HG03571 (cell line): ENCODE measurements at regions not wholly inside any gene's neighbourhood (a gene's known extent, or its start where the extent isn't known, plus 50 kb on each side); places are given as distances from the start of the nearest gene placed in this dataset.

Source experiments
- ATAC-seq: cut with Tn5 transposase; IDR thresholded peaks from one replicate; pipeline ENCODE4 v1.9.1; 2021; ENCODE audit not compliant: unreplicated experiment

DNA sequence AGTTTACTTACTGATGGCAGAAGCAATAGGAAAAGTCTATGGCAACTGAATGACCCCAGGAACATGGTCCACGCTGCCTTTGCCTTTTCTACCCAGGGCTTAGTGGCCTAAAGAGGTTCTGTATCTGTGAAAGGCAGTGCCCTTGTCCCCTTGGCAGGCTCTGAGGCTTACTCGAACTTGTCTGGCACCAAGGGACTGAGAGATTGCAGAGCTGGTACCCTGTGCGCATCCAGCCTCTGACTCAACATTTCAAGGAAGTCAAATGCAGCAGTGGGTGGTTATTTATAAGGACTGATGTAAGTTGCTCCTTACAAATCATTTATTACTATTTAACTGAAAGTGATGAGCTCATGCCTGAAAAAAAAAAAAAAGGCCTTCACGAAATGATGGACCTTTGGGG is 299.9 kb upstream of the MYOCD start:
- ATAC-seq = no peak

DNA sequence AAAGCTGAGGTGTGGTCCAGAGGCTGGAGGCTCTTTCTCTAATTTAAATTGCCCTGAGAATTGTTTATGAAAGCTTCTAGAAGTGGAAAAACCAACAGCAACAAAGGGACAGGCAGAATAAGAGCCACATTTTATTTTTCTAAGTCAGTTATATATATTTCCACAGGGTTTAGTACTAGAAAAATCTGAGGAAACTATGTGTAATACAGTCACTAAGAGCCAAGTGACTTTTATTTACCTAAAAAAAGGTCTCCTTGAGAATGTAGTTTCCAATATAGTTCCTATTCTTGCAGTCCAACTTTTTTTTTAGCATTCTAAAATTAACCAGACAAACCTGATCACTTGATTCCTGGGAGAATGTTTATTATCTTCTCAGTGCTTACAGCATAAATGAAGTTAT is 296.6 kb upstream of the MYOCD start:
- no peak for ATAC-seq

DNA sequence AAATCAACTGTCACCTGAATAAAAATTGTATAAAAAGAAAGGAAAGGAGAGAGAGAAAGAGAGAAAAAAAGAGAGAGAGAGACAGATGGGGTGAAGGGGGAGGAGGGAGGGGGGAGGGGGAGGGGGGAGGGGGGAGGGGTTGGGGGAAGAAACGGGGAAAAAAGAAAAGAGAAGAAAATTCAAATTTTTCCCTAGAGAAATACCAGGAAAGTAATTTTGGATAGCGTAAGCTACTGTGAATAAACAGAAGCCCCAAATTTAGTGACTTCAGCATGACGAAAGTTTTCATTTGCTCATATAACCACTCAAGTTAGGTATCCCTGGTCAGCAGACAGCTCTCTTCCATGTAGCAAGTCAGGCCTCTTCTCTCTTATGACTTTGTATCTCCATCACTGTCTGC is 289.4 kb upstream of the MYOCD start:
- ATAC-seq = no peak

DNA sequence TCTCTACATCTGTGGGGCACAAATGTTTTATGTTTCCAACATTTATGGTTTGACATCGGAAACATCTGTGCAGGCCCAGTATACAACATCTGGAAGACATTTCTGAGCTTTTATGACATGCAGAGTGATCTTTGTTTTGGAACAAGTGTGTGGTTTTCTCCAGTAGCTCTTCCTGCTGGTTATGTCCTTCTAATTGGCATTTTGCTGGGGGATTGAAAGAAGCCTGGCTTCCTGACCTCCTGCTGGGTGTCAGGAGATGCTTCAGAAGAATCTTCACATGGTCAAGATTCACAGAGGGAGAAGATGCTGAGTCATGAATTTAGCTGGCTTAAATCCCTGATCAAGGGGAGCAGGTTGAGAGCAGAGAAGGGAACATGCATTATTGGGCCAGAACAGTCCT is 279.5 kb upstream of the MYOCD start:
- ATAC-seq = no peak

DNA sequence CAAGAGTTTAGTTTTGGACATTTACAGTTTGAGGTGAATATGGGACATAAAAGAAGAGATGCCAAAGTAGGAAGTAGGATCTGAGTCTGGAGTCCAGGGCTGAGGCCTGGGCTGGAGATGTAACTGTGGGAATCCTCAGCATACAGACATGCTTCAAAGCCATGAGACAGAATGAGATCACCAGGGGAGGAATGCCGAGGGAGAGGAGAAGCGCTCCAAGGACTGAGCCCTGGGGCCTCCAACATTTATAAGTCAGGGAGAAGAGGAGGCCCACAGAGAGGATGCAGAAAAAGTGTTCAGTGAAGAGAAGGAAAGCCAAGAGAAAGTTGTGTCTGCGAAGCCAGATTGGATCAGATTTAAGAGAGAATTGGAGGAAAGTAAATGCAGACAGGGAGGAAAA is 277.5 kb upstream of the MYOCD start:
- ATAC-seq = no peak

DNA sequence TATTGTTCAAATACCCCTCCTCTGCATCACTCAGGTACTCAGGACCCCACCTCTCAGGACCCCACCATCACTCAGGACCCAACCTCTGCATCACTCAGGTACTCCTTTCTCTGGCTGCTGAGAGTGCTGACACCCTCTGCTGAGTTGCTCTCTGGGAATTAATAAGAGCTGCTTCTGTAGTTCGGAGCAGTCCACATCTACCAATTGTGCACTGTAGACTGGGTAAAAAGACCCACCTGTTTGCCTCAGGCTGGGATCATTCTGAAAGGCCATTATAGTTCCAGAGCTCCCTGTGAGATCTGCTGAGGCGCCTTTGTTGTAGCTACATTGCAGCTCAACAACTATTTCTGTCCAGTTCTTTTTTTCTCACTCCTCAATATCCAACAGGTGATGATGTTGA is 276.3 kb upstream of the MYOCD start:
- no peak for ATAC-seq

DNA sequence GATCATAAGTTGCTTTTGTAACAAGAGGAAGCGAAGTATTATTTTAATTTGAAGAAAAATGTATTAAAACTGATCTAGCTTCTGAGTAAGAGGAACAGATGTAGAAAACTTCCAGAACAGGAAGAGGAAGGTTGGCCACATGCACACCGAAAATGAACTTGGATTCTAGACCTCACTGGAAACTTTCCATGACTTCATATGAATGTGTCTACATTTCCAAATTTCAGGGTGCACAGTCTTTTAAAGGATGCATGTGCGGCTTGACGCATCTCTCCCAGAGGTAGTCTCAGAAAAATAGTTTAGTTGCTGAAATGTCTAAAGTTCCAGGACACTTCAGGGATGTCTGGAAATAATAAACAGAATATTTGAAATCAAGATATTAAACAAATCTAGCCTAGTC is 275.1 kb upstream of the MYOCD start:
- no peak for ATAC-seq

DNA sequence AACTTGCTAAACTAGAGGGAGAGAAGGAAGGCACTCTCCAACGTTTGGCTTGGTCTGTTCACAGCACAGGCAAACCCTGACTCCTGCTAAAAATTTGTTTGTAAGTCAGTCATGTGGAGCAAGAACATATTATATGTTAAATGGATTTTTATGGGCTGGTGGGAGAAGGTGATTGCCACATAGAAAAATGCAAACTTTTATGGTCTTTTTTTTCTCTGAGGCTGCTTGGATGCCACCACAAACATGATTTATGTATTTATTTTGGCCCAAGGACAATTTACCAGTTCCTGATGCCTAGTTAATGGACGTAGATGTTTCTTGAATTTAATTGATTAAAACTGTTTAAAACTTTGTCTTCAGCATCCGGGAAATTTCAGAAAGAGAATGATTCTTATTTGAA is 274.2 kb upstream of the MYOCD start:
- no peak for ATAC-seq

DNA sequence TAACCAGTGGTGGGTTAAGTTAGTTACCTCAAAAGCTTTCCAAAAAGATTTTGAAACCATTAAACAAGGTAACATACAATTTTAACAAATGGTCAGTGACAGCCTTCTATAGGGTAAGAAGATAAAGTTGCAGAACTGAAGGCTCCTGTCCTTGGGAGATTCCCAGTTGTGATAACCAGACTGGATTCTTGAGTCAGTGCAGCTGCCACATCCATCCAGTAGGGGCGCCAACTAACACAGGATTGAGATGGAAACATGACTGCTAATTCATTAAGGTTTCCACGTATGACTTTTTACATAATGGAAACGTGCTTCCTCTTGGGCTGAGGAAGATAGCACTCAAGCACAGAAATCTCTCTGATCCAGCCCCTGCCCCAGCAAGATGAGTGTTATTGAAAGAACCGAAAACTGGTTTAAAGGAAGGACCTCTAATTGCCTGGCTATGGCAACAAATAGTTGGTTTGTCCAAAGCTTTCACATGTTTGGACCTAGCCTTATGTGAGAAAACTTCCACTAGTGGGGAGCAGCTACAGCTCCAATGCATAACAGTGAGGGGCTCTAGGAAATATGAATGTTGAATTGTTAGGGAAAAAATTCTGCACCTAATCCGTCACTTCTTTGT is 269.8 kb upstream of the MYOCD start:
- ATAC-seq = no peak

DNA sequence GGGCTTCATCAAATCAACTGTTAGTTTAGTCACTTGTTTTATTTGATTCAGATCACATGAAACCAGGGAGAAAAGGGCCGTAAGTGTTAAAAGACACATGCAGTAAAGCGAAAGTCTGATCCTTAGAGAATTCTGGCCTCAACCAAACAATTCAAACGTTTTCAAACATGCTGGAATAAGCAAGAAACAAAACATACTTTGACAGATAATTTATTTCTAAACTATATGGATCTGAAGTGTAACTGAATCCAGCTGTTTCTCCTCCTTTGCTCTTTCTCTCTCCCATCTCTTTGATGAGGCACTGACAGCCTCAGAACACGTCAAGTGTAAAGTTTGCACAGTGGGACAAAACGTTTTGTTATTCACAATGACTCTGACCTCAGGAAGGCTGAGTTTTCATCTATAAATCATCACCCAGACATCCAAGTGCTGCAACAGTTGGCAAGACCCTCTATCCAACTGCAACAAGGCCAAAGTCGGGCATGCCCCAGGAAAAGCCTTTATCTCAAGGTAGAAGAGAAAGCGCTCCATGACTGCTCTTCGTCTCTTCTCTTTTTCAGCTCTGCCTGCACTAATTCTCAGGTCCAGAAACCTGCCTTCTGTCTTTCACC is 267.1 kb upstream of the MYOCD start:
- ATAC-seq = no peak

DNA sequence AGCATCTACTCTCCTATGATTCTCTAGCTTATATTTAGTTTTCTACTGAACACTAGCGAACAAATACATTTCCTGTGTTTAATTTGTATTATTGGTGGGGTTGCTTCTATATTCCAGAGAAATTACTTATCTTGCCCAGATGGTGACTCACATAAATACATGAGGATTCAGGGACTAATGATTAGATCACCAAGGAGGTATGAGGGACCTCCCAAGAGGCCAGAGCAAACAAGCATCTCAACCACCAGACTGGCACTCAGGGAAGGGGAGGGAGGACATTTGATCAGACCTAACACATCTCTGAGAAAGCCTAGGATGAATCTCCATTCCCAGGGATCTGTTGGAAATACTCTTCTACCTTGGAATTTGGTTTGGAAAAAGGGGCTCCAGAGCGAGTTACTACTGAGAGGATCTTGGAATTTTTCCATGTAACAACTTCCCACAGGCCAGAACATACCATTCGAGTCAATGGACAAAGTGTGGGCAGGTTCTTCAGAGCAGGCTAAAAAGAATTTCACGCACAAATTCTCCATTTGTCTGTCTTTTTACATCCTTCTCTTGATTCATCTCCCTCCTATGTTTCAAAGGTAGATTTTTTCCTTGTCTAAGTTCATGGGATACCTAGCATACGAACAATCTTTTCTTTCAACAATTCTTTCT is 262.6 kb upstream of the MYOCD start:
- ATAC-seq = no peak

DNA sequence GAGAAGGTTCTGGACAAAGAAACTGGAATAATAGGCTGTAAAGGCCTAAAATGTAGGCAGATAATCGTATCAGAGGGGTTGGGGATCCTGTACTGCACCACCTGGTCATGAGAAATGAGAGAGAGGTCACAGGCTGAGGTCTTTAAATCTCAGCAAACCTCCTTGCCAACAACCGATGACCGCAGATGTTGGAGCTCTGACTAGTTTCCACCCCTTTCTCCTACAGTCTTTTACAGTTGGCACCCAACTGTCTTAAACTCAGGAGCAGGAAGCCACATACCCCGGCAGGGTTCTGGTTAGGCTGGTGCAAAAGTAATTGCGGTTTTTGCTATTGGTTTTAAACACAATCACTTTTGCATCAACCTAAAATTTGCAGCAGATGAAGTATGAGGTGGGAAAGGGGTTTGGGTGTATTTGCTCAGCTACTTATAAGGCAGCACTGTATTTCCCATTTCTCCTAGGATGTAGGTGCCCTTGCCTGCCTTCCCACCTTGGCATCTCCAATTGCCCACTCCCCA is 261.8 kb upstream of the MYOCD start:
- ATAC-seq = no peak

DNA sequence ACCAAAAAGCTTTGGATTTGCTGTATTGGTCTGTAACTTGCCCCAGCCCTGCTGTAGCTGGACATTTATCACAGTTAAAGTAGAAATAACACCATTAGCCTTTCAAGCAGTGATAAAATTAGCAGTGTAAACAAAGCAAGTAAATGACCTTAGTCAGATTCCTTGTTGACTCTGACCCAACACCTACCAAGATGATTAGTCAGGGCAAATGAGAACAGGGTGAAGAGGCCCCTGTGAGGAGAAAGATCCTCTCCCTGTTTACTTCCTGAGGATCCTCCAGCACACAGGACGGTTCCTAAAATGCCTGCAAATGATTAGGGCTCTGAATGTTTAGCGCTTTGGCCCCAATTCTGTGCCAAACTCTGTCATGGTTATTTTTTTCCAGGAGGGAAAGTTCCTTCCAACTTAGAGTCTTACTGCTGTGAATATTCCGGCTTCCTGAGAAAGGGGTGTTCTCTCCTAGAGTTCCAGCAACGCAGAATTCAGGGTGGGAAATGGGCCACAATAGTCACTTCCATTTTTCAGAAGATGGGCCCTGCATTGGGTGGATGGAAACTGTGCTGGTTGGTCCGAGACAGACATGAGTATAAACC is 259.0 kb upstream of the MYOCD start:
- no peak for ATAC-seq

DNA sequence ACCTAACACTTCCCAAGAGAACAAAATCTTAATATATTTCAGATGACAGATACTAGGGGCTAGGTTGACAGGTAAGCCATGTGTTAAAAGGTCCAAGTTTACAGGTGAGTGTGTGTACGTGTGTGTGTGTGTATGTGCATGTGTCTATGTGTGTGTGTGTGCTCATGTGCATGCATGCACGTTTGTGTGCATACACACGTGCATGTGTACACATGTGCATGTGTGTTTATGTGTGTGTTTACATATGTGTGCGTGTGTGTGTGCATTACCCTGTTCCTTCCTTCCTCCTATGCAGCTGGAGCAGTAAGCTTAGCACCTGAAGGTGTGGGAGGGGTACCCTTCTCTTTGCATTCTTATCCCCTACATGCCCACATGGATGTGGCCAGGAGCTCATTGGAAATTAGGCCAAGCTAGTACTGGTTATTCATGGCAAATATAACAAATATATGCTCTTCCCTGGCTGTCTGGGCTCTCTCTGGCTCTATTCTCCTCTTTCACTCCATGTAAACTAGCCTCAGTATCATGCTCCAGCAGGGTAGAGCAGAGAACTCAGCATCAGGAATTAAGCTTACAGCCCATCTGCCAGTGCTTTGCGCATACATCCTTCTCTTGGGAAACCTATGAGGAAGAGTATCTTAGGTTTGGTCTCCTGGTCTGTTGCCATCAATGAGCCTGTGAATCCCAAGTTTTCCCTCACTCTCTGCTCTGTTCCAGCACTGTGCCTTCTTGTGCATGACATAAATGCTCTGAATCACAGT is 258.0 kb upstream of the MYOCD start:
- no peak for ATAC-seq

DNA sequence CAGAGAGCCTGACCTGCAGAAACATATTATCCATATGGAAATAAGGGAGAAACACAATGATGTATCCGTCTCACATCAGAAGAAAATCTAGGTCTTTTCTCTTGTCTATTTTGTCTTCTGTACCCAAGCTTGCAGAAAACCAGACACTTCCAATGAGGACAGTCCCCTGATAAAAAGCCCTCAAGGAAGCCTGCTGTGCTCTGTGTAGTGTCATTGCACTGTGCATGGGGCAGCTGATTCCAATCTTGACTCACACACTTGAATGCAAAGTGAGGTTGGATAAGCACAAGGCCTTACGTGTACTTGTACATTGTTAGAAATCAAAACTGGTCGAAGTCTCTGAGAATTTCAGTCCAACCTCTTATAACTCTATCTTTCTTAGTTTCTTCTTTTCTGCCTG is 256.6 kb upstream of the MYOCD start:
- no peak for ATAC-seq

DNA sequence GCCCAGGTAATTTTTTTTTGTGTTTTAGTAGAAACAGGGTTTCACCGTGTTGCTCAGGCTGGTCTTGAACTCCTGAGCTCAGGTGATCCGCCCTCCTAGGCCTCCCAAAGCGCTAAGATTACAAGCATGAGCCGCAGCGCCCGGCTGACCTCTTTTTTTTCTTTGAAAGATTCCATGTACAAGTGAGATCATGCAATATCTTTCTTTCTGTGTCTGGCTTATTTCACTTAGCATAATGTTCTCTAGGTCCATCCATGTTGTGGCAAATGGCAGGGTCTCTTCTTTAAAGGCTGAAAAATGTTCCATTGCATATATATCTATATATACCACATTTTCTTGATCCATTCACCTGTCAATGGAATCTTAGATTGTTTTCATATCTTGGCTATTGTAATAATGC is 255.0 kb upstream of the MYOCD start:
- ATAC-seq = no peak

DNA sequence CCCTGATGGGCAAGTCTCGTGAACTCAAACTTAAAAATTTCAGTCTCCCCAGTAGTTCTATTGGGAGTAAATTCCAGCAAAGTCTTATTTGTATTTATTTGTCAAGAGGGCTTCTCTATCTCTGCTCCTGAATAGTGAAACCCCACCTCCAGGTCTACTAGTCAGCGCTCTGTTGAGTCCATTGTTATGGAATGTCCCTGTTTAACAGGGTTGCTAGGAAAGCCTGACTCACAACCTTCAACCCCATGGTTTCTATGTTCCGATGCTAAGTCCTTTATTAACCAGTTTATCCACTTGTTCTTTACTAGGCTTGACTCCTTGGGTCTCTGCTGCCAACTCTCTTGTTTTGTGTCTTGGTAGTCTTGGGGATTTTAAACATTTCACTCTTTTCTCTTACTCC is 250.7 kb upstream of the MYOCD start:
- no peak for ATAC-seq

DNA sequence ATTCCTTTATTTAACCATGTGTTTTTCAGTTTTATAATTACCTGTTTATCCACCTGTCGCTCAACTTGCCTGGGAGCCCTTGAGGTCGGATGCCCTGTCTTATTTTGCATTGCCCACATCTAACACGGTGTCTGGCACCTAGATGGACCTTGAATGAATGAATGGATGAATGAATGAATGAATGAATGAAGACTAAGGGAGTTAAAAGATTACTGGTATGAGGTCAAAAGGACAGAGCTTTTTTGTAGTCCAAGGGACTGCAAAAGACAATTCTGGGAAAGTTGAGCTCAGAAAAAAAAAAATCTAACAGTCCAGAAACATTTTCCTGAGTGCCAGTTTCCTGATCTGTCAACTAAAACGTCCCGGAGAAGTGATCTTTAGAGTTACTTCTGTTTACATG is 244.6 kb upstream of the MYOCD start:
- ATAC-seq = no peak

DNA sequence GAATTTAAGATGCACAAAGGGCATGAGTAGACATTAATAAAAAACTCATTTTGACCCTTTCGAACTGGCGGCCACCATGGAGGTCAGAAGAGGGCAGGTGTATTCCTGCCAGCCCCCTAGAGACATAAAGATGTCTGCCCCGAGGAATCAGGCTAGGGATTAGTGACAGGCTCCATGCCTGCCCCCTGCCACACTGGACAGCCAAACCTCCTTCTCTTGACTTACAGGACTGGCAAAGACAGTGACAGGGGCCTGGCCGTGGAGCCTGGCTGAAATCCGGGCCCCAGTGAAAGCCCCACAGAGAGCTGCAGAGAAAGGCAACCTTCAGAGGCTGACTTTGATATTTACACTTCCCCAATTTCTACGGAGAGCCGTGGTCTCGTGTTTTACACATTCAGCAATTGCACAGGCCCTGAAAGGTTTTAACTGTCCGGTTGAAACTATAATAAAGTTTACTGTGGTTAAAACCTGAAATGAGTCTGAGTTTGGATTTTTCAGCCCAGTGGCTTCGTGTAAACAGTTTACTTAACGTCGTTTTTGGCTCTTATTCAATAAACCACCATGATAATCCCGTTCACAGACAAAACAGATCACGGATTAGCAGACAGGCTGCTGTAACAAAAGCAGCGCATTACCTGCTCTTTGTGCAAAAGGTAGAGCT is 243.9 kb upstream of the MYOCD start:
- no peak for ATAC-seq

DNA sequence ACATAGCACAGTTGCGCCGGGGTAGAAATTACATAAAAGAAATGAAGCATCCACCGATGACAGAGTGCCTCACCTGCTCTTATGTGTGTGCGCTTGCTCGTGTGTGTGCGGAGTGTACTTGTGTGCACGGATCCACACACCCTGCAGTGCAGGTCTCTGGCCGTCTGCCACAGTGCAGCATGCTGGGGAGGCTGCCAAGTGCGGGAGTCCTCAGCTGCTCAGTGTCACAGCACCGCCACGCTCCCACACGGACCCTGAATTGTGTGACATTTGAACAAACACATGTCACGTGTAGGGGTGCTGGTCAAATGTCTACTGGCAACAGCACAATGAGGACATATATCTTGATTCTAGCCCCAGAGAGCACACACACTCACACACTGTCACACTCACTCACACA is 243.0 kb upstream of the MYOCD start:
- no peak for ATAC-seq

DNA sequence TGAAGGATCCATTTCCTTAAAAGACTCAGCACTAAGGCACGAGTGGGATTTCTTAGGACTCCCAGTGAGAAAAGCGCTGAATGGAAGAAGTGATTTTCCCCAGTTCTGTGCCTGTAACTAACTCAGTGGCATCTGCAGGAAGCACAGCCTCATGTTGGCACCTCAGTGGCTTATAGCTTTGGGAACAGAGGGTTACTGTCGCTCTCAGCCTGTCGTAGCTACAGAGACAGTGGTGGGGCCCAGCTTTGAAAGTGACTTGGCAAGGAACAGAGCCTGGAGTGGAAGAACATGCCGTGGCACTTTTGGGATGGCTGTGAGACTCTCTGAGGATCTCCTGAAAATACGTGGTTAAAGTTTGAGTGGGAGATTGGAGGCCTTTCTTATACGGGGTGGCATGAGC is 242.4 kb upstream of the MYOCD start:
- ATAC-seq = no peak
